PC-3 (cell line): ENCODE measurements at regions not wholly inside any gene's neighbourhood (a gene's known extent, or its start where the extent isn't known, plus 50 kb on each side); places are given as distances from the start of the nearest gene placed in this dataset.
A peak's percentile ranks its signal among the peaks of the same experiment; 100 is the strongest.

Experiments
- ATAC-seq: fragments of 200-7000 bp; cut with Tn5 transposase; 2 replicates; pipeline ENCODE4 v1.9.1; 2020; ENCODE audit warnings: mild to moderate bottlenecking, moderate library complexity
- BruUV-seq: library from RNA; stranded (reverse); fragments of 400-500 nt; replicated peaks from 2 replicates; lab custom pipeline; 2021; lab: Mats Ljungman, UMichigan
- CTCF ChIA-PET: fragments of 300-600 bp; sonication (Branson Sonifier 250); formaldehyde crosslinking; loops from one replicate; lab custom pipeline; 2022; ENCODE audit warnings: antibody characterized with exemption; lab: Charles Lee
- POLR2A ChIA-PET: fragments of 300-600 bp; sonication (Branson Sonifier 250); formaldehyde crosslinking; loops from one replicate; lab custom pipeline; 2022; ENCODE audit warnings: antibody characterized with exemption; ENCODE audit not compliant: unreplicated experiment; lab: Charles Lee
- DNase-seq: peaks from one replicate; pipeline ENCODE4 v3.0.0-alpha.2; 2015
- H2AFZ ChIP-seq: fragments of 300-600 bp; sonication (generic); 2 replicates; pipeline ENCODE4 v1.6.0; 2016; ENCODE audit warnings: antibody characterized with exemption, low read length
- H3F3A ChIP-seq: fragments of 300-600 bp; sonication (generic); one replicate; pipeline ENCODE4 v1.6.0; 2017; ENCODE audit warnings: antibody characterized with exemption, low read length, control low read depth, mild to moderate bottlenecking; ENCODE audit not compliant: unreplicated experiment
- H3K27ac ChIP-seq: fragments of 300-600 bp; sonication (generic); 2 replicates; pipeline ENCODE4 v1.5.1; 2016; ENCODE audit warnings: mild to moderate bottlenecking, low read length
- H3K27me3 ChIP-seq: fragments of 300-600 bp; sonication (generic); 2 replicates; pipeline ENCODE4 v1.6.1; 2016; ENCODE audit warnings: low read length, mixed read lengths
- H3K36me3 ChIP-seq: fragments of 300-600 bp; sonication (generic); 2 replicates; pipeline ENCODE4 v1.6.1; 2016; ENCODE audit warnings: low read depth, mixed run types, low read length, mixed read lengths
- H3K4me1 ChIP-seq: fragments of 300-600 bp; sonication (generic); 2 replicates; pipeline ENCODE4 v1.5.1; 2016; ENCODE audit warnings: low read length; ENCODE audit not compliant: insufficient read depth
- H3K4me2 ChIP-seq: fragments of 300-600 bp; sonication (generic); 2 replicates; pipeline ENCODE4 v1.6.0; 2016; ENCODE audit warnings: low read length
- H3K4me3 ChIP-seq: fragments of 300-600 bp; sonication (generic); 2 replicates; pipeline ENCODE4 v1.5.1; 2016; ENCODE audit warnings: mild to moderate bottlenecking, low read length, mixed read lengths
- H3K79me2 ChIP-seq: fragments of 300-600 bp; sonication (generic); 2 replicates; pipeline ENCODE4 v1.6.1; 2017; ENCODE audit warnings: low read length, mixed read lengths
- H3K9ac ChIP-seq: fragments of 300-600 bp; sonication (generic); 2 replicates; pipeline ENCODE4 v1.6.0; 2016; ENCODE audit warnings: mild to moderate bottlenecking, low read length
- H3K9me2 ChIP-seq: fragments of 300-600 bp; sonication (generic); replicated peaks from 2 replicates; pipeline ENCODE4 v1.6.1; 2016; ENCODE audit warnings: mixed run types, low read length, mixed read lengths
- H3K9me3 ChIP-seq: fragments of 300-600 bp; sonication (generic); 2 replicates; pipeline ENCODE4 v1.6.1; 2016; ENCODE audit warnings: low read length, mixed read lengths
- H4K20me1 ChIP-seq: fragments of 300-600 bp; sonication (generic); 2 replicates; pipeline ENCODE4 v1.6.1; 2016; ENCODE audit warnings: low read length, mixed read lengths
- CTCF ChIP-seq: fragments of 300-600 bp; sonication (generic); conservative IDR thresholded peaks from 2 replicates; pipeline ENCODE4 v1.5.1; 2017; ENCODE audit warnings: antibody characterized with exemption, low read depth, mild to moderate bottlenecking, low read length
- EZH2 ChIP-seq: fragments of 300-600 bp; sonication (generic); IDR thresholded peaks from one replicate; pipeline ENCODE4 v1.6.1; 2017; ENCODE audit warnings: antibody characterized with exemption, mild to moderate bottlenecking, low read length; ENCODE audit not compliant: unreplicated experiment
- EZH2phosphoT487 ChIP-seq: fragments of 300-600 bp; sonication (generic); IDR thresholded peaks from 2 replicates; pipeline ENCODE4 v1.6.1; 2018; ENCODE audit warnings: mild to moderate bottlenecking, antibody characterized with exemption, low read length, borderline replicate concordance
- intact Hi-C: fragments of 100-400 bp; cut with micrococcal nuclease; formaldehyde crosslinking; loops from 2 replicates; pipeline ENCODE4 v1.9.0; 2023

GRCh38 chr3:101984356-101984755 lies 135.0 kb downstream of the NFKBIZ start:
- TF ChIP-seq EZH2phosphoT487 (no peak), EZH2 (no peak), CTCF (no peak)
- CTCF ChIA-PET: no interaction called here
- Histone ChIP-seq H3K9me2 (no peaks in the 10 kb centered on the region), H3K4me1 (peaks cover 8% of the 10 kb centered on the region; the same call in 1 of the 2 replicates), H3K4me3 (no peak overlapping the region), H3K27me3 (no peaks in the 10 kb centered on the region), H3K27ac (no peak overlapping the region), H3K9ac (no peak overlapping the region), H3K79me2 (no peaks in the 10 kb centered on the region), H3K9me3 (no peaks in the 10 kb centered on the region), H3F3A (no peaks in the 10 kb centered on the region), H3K36me3 (no peaks in the 10 kb centered on the region), H2AFZ (no peak overlapping the region), H3K4me2 (no peak overlapping the region), H4K20me1 (no peaks in the 10 kb centered on the region)
- POLR2A ChIA-PET: interaction anchor here (0.6 kb wide), 1 partner anchor 22 kb away, joined by 3 read pairs; no protein-coding TSS in a partner anchor
- intact Hi-C loops: no loop called here
- BruUV-seq: no TSS peak
- ATAC-seq (peak; percentile 61), DNase-seq (peak; percentile 57)

GRCh38 chr3:101988596-101988995 lies 139.3 kb downstream of the NFKBIZ start:
- Histone ChIP-seq H3K9ac (no peak overlapping the region), H3F3A (no peaks in the 10 kb centered on the region), H3K27ac (no peak overlapping the region), H2AFZ (no peak overlapping the region), H3K9me2 (no peaks in the 10 kb centered on the region), H3K27me3 (no peaks in the 10 kb centered on the region), H4K20me1 (no peaks in the 10 kb centered on the region), H3K4me2 (no peak overlapping the region), H3K4me1 (peaks cover 8% of the 10 kb centered on the region; the same call in 1 of the 2 replicates), H3K9me3 (no peaks in the 10 kb centered on the region), H3K79me2 (no peaks in the 10 kb centered on the region), H3K4me3 (no peak overlapping the region), H3K36me3 (no peaks in the 10 kb centered on the region)
- ATAC-seq (no peak), DNase-seq (peak; percentile 30)
- intact Hi-C loops: no loop called here
- ChIA-PET CTCF (no interaction called here), POLR2A (no interaction called here)
- BruUV-seq: no TSS peak
- TF ChIP-seq EZH2 (no peak), CTCF (no peak), EZH2phosphoT487 (no peak)

GRCh38 chr3:101989578-101990200 lies 140.4 kb downstream of the NFKBIZ start:
- no peak overlapping the region for H3K9ac ChIP-seq
- no peak overlapping the region for H3K4me2 ChIP-seq
- no peaks in the 10 kb centered on the region for H3K79me2 ChIP-seq
- H2AFZ ChIP-seq: no peak overlapping the region
- CTCF ChIA-PET: no interaction called here
- POLR2A ChIA-PET: no interaction called here
- no peaks in the 10 kb centered on the region for H3F3A ChIP-seq
- BruUV-seq: no TSS peak
- H3K27me3 ChIP-seq: no peaks in the 10 kb centered on the region
- H3K9me3 ChIP-seq: no peaks in the 10 kb centered on the region
- peaks cover 9% of the 10 kb centered on the region for H3K4me1 ChIP-seq
- no peaks in the 10 kb centered on the region for H3K9me2 ChIP-seq
- intact Hi-C loops: no loop called here
- no peaks in the 10 kb centered on the region for H3K36me3 ChIP-seq
- TF ChIP-seq EZH2: no peak
- TF ChIP-seq CTCF: no peak
- TF ChIP-seq EZH2phosphoT487: no peak
- DNase-seq (no peak), ATAC-seq (no peak)
- H4K20me1 ChIP-seq: no peaks in the 10 kb centered on the region
- H3K27ac ChIP-seq: no peak overlapping the region
- no peak overlapping the region for H3K4me3 ChIP-seq
